ENCODE measurements at regions not wholly inside any gene's neighbourhood (a gene's known extent, or its start where the extent isn't known, plus 50 kb on each side); places are given as distances from the start of the nearest gene placed in this dataset.

DNA sequence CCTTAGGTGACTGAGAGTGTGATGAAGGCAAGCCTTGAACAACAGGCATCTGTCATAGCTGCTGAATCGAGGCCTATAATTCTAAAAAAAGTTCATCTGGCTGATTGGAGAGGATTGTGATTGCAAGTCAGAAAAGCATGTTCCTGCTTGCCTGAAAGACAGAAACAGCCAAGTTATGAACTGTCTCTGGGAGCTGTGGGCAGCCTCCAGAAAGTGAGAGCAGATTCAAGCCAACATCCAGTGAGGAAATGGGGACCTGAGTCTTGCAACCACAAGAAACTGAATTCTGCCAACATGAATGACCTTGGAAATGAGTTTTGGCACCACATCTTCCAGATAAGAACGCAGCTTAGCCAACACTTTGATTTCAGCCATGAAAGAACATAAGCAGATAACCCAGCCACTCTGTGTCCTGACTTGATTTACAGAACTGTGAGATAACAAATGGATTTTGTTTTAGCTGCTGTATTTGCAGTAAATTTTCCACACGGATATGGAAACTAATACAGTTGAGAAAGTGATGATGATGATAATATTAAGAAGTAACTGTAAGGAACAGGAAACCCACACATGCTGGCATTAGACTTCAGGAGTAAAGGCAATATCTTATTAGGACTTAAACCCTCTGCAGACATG, 240.3 kb upstream of the NDST3 start:
- no peak for FAIRE-seq
- dilution Hi-C loops (cut with MboI; ENCODE audit: extremely low pct_ligation_motif_present, low sequenced_read_pairs) (no loop called here), intact Hi-C loops (cut with micrococcal nuclease) (no loop called here)
- Histone ChIP-seq H3K79me2 (ENCODE audit: control insufficient read depth, insufficient read depth, low read length) (no peaks in the 10 kb centered on the region), H3K9me1 (replicated peaks; ENCODE audit: control insufficient read depth, extremely low read depth, insufficient read depth, low read length) (no peaks in the 10 kb centered on the region), H3K9me3 (replicated peaks; ENCODE audit: control insufficient read depth, insufficient read depth, low read length) (no peaks in the 10 kb centered on the region), H3K4me3 (replicated peaks in 1 of 3; ENCODE audit: insufficient read depth in 1 of 3, low read depth in 1 of 3, low read length in 3 of 3) (no peak overlapping the region), H4K20me1 (replicated peaks; ENCODE audit: control insufficient read depth, extremely low read depth, insufficient read depth, low read length) (no peaks in the 10 kb centered on the region), H3K27me3 (ENCODE audit: control insufficient read depth in 2 of 2, insufficient read depth in 2 of 2, low read length in 2 of 2) (no peaks in the 10 kb centered on the region), H3K36me3 (ENCODE audit: control insufficient read depth in 2 of 2, extremely low read depth in 1 of 2, insufficient read depth in 2 of 2, low read length in 2 of 2) (no peaks in the 10 kb centered on the region), H3K9ac (replicated peaks; ENCODE audit: extremely low read depth, insufficient read depth, low read length) (no peak overlapping the region), H2AFZ (ENCODE audit: low read depth, low read length) (peak overlapping the region; percentile 8), H3K4me2 (ENCODE audit: insufficient read depth, low read length) (no peak overlapping the region), H3K4me1 (ENCODE audit: control insufficient read depth, extremely low read depth, insufficient read depth, low read length) (no peaks in the 10 kb centered on the region), H3K27ac (ENCODE audit: insufficient read depth, low read depth, low read length) (no peak overlapping the region)
- CTCF ChIA-PET: no interaction called here
- DNase-seq (ENCODE audit: low read depth, low spot score): no peak
- BruUV-seq (replicated peaks): no TSS peak
- TF ChIP-seq MYC (IDR thresholded peaks at IDR 0.05; ENCODE audit: low read depth, low read length) (no peak), MAX (IDR thresholded peaks at IDR 0.05; ENCODE audit: insufficient read depth, insufficient read length) (no peak), POLR2AphosphoS5 (IDR thresholded peaks at IDR 0.05; ENCODE audit: insufficient read depth, low read depth, low read length) (no peak), FOS (IDR thresholded peaks at IDR 0.05; ENCODE audit: borderline replicate concordance, insufficient read depth, low read length) (no peak), EZH2 (IDR thresholded peaks at IDR 0.05; ENCODE audit: borderline replicate concordance, low read depth, low read length, severe bottlenecking) (no peak), JUN (IDR thresholded peaks at IDR 0.05; ENCODE audit: borderline replicate concordance, insufficient read depth, insufficient read length, low read depth) (no peak), GATA2 (IDR thresholded peaks at IDR 0.05; ENCODE audit: insufficient read depth, insufficient read length, low read depth, low read length) (no peak), POLR2A (IDR thresholded peaks at IDR 0.05; ENCODE audit: low read depth, low read length) (no peak)
- TF ChIP-seq, protein P1, sequence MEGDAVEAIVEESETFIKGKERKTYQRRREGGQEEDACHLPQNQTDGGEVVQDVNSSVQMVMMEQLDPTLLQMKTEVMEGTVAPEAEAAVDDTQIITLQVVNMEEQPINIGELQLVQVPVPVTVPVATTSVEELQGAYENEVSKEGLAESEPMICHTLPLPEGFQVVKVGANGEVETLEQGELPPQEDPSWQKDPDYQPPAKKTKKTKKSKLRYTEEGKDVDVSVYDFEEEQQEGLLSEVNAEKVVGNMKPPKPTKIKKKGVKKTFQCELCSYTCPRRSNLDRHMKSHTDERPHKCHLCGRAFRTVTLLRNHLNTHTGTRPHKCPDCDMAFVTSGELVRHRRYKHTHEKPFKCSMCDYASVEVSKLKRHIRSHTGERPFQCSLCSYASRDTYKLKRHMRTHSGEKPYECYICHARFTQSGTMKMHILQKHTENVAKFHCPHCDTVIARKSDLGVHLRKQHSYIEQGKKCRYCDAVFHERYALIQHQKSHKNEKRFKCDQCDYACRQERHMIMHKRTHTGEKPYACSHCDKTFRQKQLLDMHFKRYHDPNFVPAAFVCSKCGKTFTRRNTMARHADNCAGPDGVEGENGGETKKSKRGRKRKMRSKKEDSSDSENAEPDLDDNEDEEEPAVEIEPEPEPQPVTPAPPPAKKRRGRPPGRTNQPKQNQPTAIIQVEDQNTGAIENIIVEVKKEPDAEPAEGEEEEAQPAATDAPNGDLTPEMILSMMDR (IDR thresholded peaks at IDR 0.05; ENCODE audit: extremely low read depth in 1 of 2, insufficient read depth in 1 of 2, low read depth in 1 of 2, low read length in 2 of 2): no peak
- POLR2A ChIA-PET: no interaction called here
